HG03354 (cell line): ENCODE measurements at regions not wholly inside any gene's neighbourhood (a gene's known extent, or its start where the extent isn't known, plus 50 kb on each side); places are given as distances from the start of the nearest gene placed in this dataset.

Source experiments
- ATAC-seq: cut with Tn5 transposase; IDR thresholded peaks from one replicate; pipeline ENCODE4 v1.9.1; 2021; ENCODE audit warnings: mild to moderate bottlenecking; ENCODE audit not compliant: unreplicated experiment, poor library complexity, severe bottlenecking

DNA sequence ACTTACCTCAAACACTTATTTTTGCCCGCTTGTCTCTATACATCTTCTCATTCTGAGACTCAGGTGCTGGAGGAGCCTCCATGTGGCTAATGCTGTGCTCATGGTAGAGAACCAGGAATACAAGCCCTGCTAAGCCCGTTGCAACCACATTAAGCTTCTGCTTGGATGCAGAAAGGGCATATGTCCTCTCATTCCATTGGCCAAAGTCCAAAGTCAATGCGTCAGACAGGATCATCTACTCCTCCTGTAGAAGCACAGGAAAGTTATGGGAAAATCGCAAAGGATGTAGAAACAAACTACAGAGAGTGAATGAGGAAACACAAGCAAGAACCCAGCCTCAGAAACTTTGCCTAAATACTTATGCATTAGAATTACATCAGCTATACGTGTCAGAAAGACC is 124.5 kb upstream of the AGA start:
- no peak for ATAC-seq

DNA sequence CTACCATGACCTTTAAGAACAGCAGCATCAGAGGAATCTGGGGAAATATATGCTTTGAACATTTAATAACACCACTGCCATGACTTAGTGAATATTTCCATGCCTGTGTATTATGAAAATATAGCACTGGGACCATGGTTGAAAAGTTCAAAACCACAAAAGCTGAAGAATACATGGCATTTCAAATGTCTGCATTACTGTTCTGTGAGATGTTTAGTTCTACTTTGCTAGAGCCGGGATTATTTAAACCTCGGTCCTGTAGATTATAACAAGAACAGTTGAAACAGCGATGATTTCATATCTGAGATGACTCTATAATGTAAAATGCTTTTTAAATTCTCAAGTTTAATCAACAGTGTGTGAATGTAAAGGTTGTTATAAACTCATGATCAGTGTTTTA is 126.7 kb upstream of the AGA start:
- no peak for ATAC-seq

DNA sequence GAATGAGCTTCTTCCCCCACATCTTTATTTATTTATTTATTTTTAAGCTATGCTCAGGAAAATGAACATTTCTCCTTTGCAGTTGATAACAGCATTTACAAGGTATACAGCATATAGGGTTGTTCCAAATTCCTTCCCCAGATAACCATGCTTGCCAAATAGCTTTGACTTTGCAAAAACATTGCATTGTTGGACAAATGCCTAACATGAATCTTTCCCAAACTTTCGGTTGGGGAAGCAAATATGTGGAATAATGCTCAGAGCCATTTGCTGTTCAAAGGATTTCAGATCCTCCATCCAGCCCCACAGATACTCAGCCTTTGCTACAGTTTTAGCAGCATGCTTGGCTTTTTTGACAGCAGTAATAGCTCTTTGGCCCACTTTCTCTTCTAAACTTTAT is 127.2 kb upstream of the AGA start:
- ATAC-seq, result no peak

DNA sequence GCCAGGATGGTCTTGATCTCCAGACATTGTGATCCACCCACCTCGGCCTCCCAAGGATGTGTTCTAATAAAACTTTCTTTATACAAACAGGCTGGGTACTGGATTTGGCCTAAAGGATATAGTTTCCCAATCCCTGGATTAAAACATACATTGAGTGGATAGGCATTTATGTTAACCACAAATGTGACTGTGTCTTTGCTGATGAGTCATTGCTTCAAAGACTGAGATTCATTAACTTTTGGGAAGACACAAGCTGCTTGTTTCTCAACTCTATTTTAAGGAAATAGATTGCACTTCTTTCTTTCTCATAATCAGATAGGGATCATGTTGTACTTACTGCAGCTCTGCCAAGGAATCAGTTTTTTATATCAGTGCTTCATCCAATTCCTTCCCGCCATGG is 131.3 kb upstream of the AGA start:
- no peak for ATAC-seq

DNA sequence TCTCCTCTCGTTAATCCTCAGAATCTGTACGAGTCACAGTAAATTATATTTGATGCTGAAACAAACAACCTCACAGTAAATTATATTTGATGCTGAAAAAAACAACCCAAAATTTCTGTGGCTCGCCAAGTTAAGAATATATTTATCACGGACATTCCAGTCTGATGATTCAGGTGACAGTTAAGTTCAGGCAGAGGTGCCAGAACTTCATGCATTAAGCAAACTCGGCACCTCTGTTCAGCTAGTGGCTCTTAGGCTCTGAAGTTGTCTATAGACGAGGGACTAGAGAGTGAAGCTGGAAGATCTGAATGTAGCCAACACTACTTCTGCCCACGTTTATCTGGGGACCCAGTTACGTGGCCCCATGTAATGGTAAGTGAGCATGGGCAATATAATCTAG is 132.2 kb upstream of the AGA start:
- no peak for ATAC-seq

DNA sequence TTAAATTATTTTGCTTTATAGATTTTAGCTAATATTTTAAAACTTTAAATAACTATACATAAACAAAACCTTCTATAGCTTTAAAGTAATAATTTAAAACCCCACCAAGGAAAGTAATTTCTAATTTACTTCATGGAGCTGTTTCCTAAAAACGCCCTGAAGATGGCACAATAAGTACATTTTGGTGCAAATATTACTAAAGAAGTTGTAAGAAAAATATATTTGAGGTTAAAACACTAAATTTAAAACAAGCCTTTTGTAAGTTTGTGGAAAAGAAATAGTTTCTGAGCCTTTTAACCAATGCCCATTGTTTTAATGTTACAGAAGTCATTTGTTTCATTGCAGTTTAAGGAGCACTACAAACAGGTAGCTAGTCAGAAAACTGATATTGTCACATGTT is 137.4 kb upstream of the AGA start:
- no peak for ATAC-seq

DNA sequence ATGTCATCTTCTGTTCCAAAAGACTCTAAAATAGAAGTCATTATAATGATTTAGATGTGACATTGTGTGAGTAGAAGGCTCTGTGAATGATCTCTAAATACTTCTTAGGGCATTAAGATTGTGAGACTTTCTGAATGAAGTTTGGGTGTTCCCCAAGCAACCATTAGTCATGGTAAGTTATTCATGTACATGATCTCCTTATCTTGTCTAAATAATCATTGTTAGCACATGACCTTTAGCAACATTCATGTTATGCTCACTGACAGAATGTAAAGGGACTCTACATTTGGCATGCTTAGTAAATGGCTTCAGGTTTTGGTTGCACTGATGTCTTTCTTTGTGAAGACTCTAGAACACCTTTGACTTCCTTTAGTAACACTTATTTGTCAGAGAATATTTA is 140.8 kb upstream of the AGA start:
- no peak for ATAC-seq

DNA sequence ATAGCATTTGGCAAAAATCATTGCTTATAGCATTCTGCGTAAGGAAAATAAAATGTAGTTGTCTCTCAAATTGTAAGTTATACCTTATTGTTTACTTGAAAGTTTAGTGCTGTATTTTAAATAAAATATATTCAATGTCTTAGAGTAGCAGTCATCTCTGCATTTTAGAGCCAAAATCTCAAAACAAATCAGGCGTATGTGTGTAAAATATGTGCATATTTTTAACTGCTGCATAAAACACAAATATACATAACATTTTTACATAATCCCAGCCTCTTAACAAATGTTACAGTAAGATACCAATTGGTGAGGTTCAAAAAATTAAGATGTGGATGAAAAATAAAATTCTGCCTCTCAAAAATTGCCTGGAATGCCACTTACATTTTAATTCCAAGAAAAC is 145.8 kb upstream of the AGA start:
- ATAC-seq, result no peak

DNA sequence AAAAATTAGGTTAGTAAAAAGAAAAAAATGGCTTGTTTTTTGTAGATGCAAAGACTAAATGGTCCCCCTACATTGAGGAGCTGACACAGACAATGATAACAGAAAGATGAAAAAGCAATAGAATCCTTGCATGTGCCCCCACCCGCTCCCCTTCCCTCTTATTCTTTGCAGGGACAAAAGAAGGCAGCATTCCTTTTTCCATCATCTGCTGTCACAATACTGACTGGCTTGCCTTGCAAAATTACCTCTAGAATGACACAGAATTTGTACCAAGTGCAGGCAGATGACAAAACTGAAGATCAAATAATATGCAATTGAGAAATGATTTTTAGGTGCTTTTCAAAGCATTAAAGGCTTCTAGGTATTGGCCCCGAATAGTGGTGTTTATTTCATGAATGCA is 153.1 kb upstream of the AGA start:
- no peak for ATAC-seq

DNA sequence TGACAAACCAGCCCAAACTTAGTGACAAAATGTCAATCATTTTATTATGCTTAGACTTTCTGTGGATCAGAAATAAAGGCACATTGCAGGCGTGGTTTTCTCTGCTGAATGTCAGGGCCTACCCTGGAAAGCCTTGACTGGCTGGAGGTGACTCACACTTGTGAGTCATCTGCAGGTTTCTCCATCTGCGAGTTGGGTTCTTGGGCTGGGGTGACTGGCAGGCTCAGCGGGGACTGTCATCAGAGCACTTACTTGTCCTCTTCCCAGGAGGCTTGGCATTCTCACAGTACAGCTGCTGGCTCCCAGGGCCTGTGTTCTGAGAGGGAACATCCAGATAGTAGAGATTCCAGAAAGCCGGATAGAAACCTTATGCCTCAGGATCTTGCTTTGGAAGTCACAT is 153.8 kb upstream of the AGA start:
- ATAC-seq, result no peak

DNA sequence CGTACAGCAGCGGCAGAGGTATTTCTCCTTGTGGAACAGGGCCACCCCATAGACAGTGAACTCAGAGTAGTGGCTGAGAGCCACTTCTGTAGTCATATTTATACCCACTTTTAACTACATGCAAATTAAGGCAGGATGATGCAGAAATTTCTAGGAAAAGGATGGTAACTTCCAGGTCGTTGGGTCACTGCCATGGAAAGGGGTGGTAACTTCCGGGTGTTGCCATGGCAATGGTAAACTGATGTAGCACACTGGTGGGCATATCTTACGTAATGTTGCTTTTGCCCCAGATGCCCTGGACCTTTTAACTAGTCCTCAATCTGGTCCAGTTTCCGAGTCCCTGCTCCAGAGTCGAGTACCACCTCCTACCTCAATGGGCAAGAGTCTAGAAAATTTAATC is 154.8 kb upstream of the AGA start:
- ATAC-seq, result no peak

DNA sequence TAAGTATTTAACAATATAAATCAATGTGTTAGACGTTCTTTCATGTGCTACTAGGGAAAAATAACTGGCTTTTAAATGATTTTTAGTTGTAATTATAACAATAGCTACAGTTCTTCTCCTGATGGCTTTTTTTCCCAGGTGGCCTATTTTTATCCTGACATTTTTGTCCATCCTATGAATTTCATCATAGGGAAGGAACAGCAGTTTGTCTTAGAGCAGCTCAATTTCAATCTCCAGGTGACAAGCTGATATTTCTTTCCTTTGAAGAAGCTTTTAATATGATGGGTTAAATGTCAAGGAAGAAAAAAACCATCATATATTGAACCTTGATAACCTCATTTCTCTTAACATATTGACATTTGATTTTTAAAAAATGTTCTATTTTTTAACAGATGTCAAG is 163.0 kb upstream of the AGA start:
- ATAC-seq, result no peak

DNA sequence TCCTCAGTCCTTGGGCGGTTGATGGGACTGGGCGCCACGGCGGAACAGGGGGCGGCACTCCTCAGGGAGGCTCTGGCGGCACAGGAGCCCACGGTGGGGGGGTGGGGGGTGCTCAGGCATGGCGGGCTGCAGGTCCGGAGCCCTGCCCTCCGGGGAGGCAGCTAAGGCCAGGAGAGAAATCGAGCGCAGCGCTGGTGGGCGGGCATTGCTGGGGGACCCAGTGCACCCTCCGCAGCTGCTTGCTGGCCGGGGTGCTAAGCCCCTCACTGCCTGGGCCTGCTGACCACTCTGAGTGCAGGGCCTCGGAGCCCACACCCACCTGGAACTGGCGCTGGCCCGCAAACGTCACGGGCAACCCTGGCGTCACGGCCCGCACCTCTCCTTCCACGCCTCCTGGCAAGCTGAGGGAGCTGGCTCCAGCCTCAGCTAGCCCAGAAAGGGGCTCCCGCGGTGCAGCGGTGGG is 164.9 kb upstream of the AGA start:
- ATAC-seq, result no peak

DNA sequence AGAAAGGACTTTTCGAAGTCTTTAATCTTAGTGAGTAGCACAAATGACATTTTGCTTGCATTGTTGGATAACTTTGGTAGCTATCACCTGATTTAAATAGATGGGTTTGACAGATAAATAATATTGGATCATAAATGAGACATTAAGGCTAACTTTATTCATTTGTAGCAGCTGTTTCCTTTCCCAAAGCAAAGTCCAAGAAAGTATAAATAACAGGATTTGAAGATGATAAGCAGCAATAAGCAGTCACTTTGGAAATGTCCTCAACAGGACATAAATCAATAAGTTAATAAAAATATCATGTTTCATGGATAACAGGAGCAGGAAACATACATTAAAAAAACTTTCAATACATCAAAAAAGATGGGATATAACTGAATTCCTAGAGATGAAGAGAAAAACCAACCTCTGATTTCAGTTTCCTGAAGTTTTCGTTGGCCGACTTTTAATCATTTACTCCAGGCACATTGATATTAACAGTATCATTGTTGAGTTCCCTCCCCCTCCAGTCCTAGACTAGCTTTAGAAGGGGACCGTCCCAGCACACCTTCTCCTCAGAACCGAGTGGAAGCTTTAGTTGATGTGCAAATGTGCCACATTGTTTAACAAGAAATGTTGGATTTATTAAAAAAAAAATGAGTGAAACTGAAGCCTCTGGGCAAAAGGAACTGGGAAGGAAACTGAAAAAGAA is 169.9 kb upstream of the AGA start:
- no peak for ATAC-seq

DNA sequence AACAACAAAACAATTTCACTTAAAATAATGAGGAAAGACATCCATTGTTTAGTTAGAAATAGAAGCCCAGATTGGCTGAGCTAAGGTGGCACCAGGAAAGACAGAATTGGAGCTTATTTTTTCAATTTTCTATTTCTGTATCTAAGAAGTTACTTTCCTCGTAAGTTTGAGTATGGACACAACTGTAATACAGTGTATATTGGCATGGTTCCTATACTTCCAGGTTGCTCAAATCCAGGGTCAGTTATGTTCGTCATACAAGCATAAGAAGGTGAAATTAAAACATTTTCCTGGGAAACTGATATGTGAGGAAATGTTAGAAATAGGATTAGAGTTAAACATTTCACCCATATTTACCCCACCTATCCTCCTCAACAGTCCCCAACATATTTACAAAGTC is 170.4 kb upstream of the AGA start:
- no peak for ATAC-seq

DNA sequence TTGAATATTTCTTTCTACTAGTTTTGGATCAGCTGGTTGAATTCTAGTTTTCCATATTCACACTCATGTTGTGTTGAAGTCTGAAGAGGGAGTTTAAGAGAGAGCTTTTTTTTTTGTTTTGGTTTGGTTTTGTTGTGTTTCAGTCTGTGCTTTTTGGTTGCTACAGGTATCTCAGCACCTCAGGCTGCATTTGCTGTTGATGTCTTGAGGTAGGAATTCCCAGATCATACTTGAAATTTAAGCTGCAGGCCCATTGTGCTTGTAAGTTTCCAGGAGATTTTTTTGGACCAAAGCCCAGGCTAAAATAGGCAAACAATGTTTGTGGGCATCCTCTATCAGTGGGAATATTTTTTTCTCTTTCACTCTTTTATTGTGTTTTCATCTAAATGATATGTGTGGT is 190.2 kb upstream of the AGA start:
- ATAC-seq, result no peak

DNA sequence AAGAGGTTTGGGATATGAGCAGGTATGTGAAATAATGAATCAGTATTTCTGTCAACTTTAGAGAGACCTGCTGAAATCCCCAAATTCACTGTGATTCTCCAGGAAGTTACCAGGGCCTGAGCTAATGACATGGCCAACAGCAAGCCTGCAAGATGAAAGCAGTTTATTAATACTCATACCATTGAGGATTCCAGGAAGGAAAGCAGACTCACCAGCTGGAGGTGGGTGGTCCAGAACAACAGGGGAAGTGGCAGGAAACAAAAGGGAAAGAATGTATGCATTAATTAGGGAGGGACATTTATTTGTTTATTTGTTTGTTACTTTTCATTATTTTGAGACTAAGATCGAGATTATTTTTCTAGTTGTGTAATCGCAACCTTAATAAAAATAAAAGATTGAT is 196.6 kb upstream of the AGA start:
- no peak for ATAC-seq

DNA sequence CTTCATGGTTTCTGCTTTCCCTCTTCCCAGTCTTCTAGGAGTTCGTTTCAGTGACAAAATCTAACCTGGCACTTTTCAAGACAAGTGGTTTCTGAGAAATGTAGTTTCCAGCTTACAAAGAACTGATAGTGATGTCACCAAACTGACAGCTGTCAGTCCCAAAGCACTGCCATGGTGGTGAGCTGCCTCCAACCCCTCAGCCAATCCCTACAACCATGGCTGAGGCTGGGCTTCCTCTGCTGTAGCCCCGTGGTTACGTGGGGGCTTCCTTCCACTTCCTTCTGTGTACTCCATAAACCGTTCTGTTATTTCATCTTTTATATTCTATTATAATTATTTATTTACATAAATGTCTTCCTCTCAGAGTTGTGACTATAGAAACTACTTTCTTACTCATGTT is 198.6 kb upstream of the AGA start:
- ATAC-seq, result no peak

DNA sequence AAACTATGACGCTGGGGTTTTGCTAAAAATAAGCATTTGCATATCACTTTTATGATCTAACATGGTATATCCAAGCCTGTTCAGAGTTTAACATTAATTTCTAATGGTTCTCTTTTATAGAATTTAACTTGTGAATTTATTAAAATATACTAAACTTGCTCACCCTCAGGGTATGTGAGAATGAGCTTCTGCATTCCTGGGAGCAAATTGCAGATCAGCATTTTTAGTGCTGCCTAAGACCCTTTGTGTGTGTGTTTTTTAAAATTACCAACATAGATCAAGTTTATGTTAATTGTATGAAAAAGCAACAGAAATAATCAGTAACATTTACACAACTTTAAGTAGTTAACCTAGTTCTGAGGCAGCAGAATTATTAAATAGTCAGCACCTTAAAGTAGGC is 218.0 kb upstream of the AGA start:
- ATAC-seq, result no peak

DNA sequence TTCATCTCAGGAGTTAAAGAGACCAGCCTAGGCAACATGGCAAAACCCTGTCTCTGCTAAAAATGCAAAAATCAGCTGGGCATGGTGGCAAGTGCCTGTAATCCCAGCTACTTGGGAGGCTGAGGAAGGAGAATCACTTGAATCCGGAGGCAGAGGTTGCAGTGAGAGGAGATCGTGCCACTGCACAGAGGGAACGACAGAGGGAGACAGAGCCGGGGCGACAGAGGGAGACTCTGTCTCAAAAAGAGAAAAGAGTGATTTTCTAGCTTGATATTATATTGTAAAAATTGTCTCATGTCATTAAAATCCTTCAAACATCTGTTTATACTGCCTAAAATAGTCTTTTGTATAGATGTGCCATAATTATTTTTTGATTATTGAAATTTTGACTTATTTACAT is 225.4 kb upstream of the AGA start:
- no peak for ATAC-seq

DNA sequence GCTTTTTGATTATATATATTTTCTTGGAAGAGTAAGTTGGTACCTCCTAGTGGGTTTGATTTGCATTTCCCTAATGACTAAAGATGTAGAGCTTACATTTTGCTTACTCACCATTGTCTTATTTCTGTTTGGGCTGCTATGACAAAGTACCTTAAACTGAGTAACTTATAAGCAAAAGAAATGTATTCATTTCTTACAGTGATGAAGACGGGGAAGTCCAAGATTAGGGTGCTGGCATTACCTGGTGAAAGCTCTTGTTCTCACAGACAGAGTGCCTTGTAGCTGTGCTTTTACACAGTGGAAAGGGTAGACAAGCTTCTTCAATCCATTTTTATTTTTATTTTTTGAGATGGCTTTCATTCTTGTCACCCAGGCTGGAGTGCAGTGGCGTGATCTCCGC is 229.2 kb upstream of the AGA start:
- ATAC-seq, result no peak

DNA sequence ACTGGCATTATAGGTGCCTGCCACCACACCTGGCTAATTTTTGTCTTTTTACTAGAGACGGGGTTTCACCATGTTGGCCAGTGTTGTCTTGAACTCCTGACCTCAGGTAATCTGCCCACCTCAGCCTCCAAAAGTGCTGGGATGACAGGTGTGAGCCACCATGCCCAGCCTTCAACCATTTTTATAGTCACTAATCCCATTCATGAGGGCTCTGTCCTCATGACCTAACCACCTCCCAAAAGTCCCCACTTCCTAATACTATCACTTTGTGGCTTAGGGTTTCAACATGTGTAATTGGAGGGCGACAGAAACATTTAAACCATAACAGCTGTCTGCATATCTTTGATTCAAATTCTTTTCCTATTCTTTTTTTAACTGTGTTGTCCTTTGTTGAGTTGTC is 229.6 kb upstream of the AGA start:
- ATAC-seq, result no peak
